Lower leg skin (tissue), 4 donors: ENCODE measurements at regions not wholly inside any gene's neighbourhood (a gene's known extent, or its start where the extent isn't known, plus 50 kb on each side); places are given as distances from the start of the nearest gene placed in this dataset.
"Not testable (repeated sequence)": the region's sequence is repeated elsewhere in the genome, so short reads cannot be mapped to it uniquely, and the experiment has no call there.

Experiments
- DNase-seq, 2 donors: peaks; one replicate each; pipeline ENCODE4 v3.0.0-alpha.2; 2019; ENCODE audit warnings: low spot score in 2 of 2
- H3K4me3 ChIP-seq: fragments of 200-600 bp; sonication (generic); 2 replicates; pipeline ENCODE4 v1.5.1; 2017; ENCODE audit warnings: mild to moderate bottlenecking, low read depth; ENCODE audit not compliant: poor library complexity, severe bottlenecking
- CTCF ChIP-seq, 3 donors: fragments of 450-650 bp; IDR thresholded peaks; one replicate each; pipeline ENCODE4 v1.5.1; 2016; ENCODE audit warnings: antibody characterized with exemption in 3 of 3, mild to moderate bottlenecking in 3 of 3, moderate library complexity in 2 of 3
- POLR2A ChIP-seq, 2 donors: fragments of 450-650 bp; IDR thresholded peaks; one replicate each; pipeline ENCODE4 v1.6.1; 2016 to 2017; ENCODE audit warnings: antibody characterized with exemption in 2 of 2, mild to moderate bottlenecking in 1 of 2, moderate library complexity in 1 of 2
- WGBS, 2 donors: methylation state at CpG; one replicate each; pipeline ENCODE4 v1.1.5; 2018; 5-methylcytosine and 5-hydroxymethylcytosine counted together
- intact Hi-C: fragments of 100-400 bp; cut with DNase I; formaldehyde crosslinking; loops from one replicate; pipeline ENCODE4 v1.15.0; 2023; ENCODE audit warnings: low total_unique reads

- intact Hi-C loops = no loop called here
- TF ChIP-seq CTCF (IDR thresholded peaks at IDR 0.05) (no peak), POLR2A (IDR thresholded peaks at IDR 0.05) (no peak)
- DNase-seq = no peak
- 36 to 53% methylated on average over 1 of the region's 1 CpG for WGBS, 2 donors
- no peak overlapping the region for H3K4me3 ChIP-seq
Observed at GRCh38 chr4:107349266-107349665, 313.2 kb upstream of the DKK2 start.

DNA sequence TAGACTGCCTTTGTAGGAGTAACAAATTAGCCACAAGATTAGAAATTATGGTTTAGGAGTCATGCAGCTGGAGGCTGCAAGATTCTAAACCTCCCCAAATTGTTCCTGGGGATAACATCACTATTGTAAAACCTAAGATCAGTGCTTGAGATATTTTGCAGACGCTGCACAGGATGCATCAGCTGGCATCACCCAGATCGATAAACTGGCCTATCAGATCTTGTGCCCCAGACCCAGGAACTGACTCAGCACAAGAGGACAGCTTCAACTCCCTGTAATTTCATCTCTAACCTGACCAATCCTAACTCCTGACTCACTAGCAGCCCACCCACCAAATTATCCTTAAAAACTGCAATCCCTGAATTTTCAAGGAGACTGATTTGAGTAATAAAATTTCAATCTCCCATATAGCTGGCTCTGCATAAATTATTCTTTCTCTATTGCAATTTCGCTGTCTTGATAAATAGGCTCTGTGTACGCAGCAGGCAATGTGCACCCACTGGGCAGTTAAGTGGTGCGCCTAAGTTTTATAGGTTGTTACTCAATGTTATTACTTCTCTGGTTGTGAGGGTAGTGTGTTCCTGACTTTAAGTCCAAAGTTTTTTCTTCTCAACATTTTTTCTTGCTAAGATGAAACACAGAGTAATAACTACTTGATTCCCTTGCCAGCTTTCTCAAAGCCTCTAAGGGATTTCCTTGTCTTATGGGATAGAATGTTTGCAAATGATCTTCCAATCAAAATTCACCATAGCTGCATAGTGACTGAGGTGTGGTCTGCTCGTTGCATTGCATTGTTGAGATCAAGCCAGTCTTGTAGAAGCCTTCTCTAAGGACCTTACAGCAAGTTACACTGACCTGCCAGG lies 312.3 kb upstream of the DKK2 start:
- no peak overlapping the region for H3K4me3 ChIP-seq
- DNase-seq = no peak
- TF ChIP-seq POLR2A (IDR thresholded peaks at IDR 0.05) = no peak
- no peak for TF ChIP-seq CTCF (IDR thresholded peaks at IDR 0.05)
- WGBS, 2 donors = 81 to 86% methylated on average over 6 of the region's 6 CpGs
- intact Hi-C loops = no loop called here

GRCh38 chr4:107333518-107333917 lies 297.4 kb upstream of the DKK2 start:
- WGBS, 2 donors = 81 to 93% methylated on average over 1 of the region's 1 CpG
- DNase-seq = no peak
- no peak overlapping the region for H3K4me3 ChIP-seq
- intact Hi-C loops = no loop called here
- TF ChIP-seq CTCF (IDR thresholded peaks at IDR 0.05) (no peak), POLR2A (IDR thresholded peaks at IDR 0.05) (no peak)

GRCh38 chr4:107332656-107333055 lies 296.5 kb upstream of the DKK2 start:
- WGBS, 2 donors = 20 to 35% methylated on average over 1 of the region's 1 CpG
- H3K4me3 ChIP-seq, intact Hi-C loops, DNase-seq: not testable (repeated sequence)

- intact Hi-C loops = no loop called here
- no peak for DNase-seq
- TF ChIP-seq CTCF (IDR thresholded peaks at IDR 0.05) (no peak), POLR2A (IDR thresholded peaks at IDR 0.05) (no peak)
- H3K4me3 ChIP-seq = no peak overlapping the region
Observed at GRCh38 chr4:107330916-107331315, 294.8 kb upstream of the DKK2 start.

DNA sequence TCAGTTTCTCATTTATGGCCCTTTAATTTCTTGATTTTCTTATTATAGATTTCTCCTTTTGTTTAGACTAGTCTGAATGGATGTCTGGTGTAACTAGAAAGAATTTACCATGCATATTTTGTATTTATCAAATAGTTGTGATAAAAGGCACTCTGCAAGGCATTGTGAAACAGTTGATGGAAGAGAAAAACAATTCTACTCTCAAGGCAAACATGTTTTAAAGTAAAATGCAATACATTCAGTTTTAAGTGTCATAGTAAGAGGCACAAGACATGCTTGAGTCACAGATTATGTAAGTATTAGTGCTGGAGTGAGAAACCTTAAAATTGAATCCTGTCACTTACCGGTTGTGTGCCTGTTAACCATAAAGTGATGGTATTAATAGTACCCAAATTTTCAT lies 283.3 kb upstream of the DKK2 start:
- intact Hi-C loops = no loop called here
- TF ChIP-seq CTCF (IDR thresholded peaks at IDR 0.05) = no peak
- TF ChIP-seq POLR2A (IDR thresholded peaks at IDR 0.05) = no peak
- no peak overlapping the region for H3K4me3 ChIP-seq
- no peak for DNase-seq
- 68 to 78% methylated on average over 1 of the region's 1 CpG for WGBS, 2 donors
